Type B pancreatic cell (in vitro differentiated cells): ENCODE measurements at regions not wholly inside any gene's neighbourhood (a gene's known extent, or its start where the extent isn't known, plus 50 kb on each side); places are given as distances from the start of the nearest gene placed in this dataset.

Experiments used
- DNase-seq: peaks from one replicate; pipeline ENCODE4 v3.0.0; 2021; ENCODE audit warnings: mixed read lengths; ENCODE audit not compliant: unreplicated experiment; ENCODE audit errors: extremely low spot score
- H3K27ac Mint-ChIP-seq: 2 replicates; pipeline ENCODE4 v1.8.0; 2021; ENCODE audit warnings: mild to moderate bottlenecking, mixed read lengths
- H3K27me3 Mint-ChIP-seq: 2 replicates; pipeline ENCODE4 v1.8.0; 2021; ENCODE audit warnings: mixed read lengths
- H3K36me3 Mint-ChIP-seq: 2 replicates; pipeline ENCODE4 v1.8.0; 2021; ENCODE audit warnings: mixed read lengths
- H3K4me1 Mint-ChIP-seq: one replicate; pipeline ENCODE4 v1.8.0; 2021; ENCODE audit warnings: mixed read lengths; ENCODE audit not compliant: unreplicated experiment
- H3K4me3 Mint-ChIP-seq: 2 replicates; pipeline ENCODE4 v1.8.0; 2021; ENCODE audit warnings: mild to moderate bottlenecking, mixed read lengths
- H3K9me3 Mint-ChIP-seq: 2 replicates; pipeline ENCODE4 v1.8.0; 2021; ENCODE audit warnings: mixed read lengths
- TF ChIP-seq, protein P1 (sequence below): fragments of 200-600 bp; sonication (generic); conservative IDR thresholded peaks from 2 replicates; pipeline ENCODE4 v1.5.0; 2021; ENCODE audit warnings: antibody characterized with exemption, mild to moderate bottlenecking

DNA sequence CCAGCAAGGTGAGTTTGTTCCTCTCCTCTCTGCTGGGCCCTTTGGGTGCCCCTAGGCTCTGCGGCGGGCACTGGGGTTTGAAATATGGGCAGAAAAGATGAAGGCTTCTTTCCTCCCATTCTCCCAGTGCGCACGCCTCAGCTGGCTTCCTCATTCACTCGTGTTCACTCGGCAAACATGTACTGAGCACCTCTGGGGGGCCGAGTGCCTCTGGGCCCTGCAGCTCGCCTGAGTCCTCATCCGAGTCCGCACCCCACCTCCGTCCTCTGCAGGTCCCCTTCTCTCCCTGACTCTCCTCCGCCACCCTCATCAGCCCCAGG lies 98.5 kb upstream of the RUNX3 start:
- no peaks in the 10 kb centered on the region for H3K4me1 Mint-ChIP-seq
- H3K27ac Mint-ChIP-seq = no peak overlapping the region
- no peak overlapping the region for H3K4me3 Mint-ChIP-seq
- no peak for DNase-seq
- H3K27me3 Mint-ChIP-seq = peaks cover 18% of the 10 kb centered on the region
- TF ChIP-seq, protein P1, sequence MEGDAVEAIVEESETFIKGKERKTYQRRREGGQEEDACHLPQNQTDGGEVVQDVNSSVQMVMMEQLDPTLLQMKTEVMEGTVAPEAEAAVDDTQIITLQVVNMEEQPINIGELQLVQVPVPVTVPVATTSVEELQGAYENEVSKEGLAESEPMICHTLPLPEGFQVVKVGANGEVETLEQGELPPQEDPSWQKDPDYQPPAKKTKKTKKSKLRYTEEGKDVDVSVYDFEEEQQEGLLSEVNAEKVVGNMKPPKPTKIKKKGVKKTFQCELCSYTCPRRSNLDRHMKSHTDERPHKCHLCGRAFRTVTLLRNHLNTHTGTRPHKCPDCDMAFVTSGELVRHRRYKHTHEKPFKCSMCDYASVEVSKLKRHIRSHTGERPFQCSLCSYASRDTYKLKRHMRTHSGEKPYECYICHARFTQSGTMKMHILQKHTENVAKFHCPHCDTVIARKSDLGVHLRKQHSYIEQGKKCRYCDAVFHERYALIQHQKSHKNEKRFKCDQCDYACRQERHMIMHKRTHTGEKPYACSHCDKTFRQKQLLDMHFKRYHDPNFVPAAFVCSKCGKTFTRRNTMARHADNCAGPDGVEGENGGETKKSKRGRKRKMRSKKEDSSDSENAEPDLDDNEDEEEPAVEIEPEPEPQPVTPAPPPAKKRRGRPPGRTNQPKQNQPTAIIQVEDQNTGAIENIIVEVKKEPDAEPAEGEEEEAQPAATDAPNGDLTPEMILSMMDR = no peak
- H3K9me3 Mint-ChIP-seq = no peaks in the 10 kb centered on the region
- H3K36me3 Mint-ChIP-seq = no peaks in the 10 kb centered on the region

DNA sequence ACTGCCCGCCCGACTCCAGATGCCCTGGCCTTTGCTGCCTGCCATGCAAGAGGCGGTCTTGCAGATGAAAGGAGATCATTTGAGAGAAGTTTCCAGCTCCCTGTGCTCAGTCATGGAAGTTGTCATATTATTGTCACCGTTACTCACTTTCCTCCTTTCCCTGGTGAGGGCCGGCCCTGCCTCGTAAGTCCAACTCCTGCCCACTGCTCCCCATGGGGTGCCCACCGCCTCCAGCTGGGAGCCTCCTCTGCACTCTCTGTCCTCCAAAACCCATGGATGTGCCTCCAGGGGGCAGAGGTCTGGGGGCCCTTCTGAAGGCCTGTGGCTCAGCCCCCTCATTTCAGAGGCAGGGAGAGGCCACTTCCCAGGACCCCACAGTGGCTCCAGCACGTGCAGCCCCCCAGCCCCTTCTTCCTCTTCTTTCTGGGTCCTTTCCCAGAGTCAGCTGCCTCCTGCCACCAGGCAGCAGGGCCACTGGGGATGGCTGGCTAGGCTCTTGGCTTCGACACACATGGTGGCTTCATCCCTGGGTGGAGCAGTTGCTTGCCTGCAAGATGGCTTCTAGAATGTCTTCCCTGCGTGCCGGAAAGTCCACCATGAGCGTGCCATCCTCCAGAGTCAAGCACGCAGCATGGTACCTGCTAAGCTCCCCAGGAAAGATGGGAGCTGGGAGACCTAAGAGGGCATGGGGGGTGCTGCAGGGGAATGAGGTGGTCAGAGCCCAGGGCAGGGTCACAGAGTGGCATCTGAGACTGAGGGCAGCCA lies 97.9 kb upstream of the RUNX3 start:
- no peaks in the 10 kb centered on the region for H3K9me3 Mint-ChIP-seq
- TF ChIP-seq, protein P1 = no peak
- peaks cover 18% of the 10 kb centered on the region for H3K27me3 Mint-ChIP-seq
- no peak for DNase-seq
- H3K36me3 Mint-ChIP-seq = no peaks in the 10 kb centered on the region
- H3K4me3 Mint-ChIP-seq = no peak overlapping the region
- no peaks in the 10 kb centered on the region for H3K4me1 Mint-ChIP-seq
- H3K27ac Mint-ChIP-seq = no peak overlapping the region

DNA sequence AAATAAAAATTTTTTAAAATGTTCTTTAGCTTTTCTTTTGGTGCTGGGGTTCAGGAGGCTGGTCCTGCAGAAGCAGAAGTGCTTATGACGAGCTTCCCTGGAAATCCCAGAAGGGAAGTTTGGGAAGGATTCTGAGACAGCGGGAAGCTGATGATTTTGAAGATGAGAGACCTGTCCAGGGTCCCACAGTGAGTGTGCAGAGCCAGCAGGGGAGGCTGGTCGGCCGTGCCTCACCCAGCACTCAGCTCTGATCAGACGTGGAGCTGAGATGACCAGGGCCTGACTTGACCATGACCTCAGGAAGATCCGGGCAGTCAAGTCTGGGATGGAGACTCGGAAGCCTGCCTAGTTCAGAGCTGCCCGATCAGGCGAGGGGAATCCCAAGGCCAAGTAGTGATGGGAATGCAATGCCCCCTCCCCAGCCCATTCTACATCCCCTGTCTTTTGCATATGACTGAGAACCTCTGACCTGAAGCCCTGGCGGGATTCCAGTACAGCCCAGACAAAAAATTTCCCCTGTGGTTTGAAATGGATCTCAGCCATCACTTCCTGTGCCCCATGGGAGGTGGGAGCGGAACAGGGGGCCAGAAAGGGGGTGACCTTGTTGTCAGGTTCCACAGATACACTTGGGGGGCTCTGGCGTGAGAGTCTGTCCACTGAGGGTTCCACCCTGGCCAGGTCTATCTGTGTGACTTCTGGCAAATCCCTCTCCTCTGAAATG lies 96.8 kb upstream of the RUNX3 start:
- H3K36me3 Mint-ChIP-seq = no peaks in the 10 kb centered on the region

DNA sequence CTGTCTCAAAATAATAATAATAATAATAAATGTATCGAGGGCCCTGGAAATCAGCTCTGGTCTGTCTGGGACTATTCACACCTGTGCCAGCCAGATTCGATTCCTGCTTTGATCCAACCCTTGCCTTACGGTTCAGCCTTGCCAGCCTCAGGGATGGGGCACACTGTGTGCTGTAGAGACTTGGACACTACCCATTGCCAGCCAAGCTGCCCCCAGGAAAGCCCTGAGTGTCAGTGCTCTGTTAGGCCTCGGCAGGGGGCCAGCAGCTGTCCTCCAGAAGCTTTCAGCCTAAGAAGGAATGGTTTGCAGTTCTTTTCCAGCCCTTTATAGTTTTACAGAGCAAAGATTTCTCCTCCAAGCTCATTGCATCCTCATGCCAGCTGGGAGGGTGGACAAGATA lies 96.2 kb upstream of the RUNX3 start:
- TF ChIP-seq, protein P1 = no peak

More for the DNA sequence above, 96.8 kb upstream of the RUNX3 start:
- no peak for DNase-seq
- TF ChIP-seq, protein P1 = no peak
- H3K9me3 Mint-ChIP-seq = no peaks in the 10 kb centered on the region
- peaks cover 18% of the 10 kb centered on the region for H3K27me3 Mint-ChIP-seq
- H3K27ac Mint-ChIP-seq = no peak overlapping the region
- no peaks in the 10 kb centered on the region for H3K4me1 Mint-ChIP-seq
- H3K4me3 Mint-ChIP-seq = no peak overlapping the region

DNA sequence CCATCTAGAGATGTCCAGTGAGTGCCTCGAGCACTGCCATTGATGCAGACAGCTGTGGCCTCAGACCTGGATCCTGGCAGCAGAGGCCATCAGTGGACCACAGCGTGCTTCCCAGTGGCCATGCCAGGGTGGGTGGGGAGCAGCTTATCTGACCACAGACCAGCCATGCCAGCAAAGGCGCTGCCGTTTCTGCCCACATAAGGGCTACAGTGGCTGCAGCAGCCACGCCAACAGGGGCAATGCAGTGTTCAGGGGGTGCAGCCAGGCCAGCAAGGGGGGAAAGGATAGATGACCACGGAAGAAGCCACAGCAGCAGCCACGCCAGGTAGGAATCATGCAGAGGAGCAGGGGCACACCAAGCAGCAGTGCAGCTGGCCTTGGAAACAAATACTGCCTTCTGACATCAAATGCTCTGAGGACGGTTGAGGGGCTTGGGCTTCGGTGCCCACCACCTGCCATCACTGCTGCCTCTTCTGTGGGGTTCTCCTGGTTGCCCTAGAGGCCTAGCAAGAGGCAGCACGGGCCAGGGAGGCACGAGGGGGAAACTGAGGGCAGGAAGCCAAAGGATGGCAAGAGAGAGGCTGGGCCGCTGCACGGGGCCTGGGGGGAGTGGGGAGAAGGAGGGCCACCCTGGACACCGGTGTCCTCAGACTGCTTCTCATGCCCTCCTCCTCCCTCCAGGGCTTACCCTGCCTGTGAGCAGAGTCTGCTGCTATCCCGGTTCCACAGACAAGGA lies 94.7 kb upstream of the RUNX3 start:
- Mint-ChIP-seq H3K4me3 (no peak overlapping the region), H3K27ac (no peak overlapping the region), H3K36me3 (no peaks in the 10 kb centered on the region), H3K9me3 (no peaks in the 10 kb centered on the region), H3K27me3 (peaks cover 18% of the 10 kb centered on the region), H3K4me1 (peaks cover 5% of the 10 kb centered on the region)
- DNase-seq = no peak
- TF ChIP-seq, protein P1 = no peak

More for the DNA sequence above, 96.2 kb upstream of the RUNX3 start:
- Mint-ChIP-seq H3K27me3 (peaks cover 18% of the 10 kb centered on the region), H3K4me3 (no peak overlapping the region), H3K27ac (no peak overlapping the region), H3K4me1 (no peaks in the 10 kb centered on the region), H3K9me3 (no peaks in the 10 kb centered on the region), H3K36me3 (no peaks in the 10 kb centered on the region)
- DNase-seq = no peak
